ENCODE measurements at regions not wholly inside any gene's neighbourhood (a gene's known extent, or its start where the extent isn't known, plus 50 kb on each side); places are given as distances from the start of the nearest gene placed in this dataset.

DNA sequence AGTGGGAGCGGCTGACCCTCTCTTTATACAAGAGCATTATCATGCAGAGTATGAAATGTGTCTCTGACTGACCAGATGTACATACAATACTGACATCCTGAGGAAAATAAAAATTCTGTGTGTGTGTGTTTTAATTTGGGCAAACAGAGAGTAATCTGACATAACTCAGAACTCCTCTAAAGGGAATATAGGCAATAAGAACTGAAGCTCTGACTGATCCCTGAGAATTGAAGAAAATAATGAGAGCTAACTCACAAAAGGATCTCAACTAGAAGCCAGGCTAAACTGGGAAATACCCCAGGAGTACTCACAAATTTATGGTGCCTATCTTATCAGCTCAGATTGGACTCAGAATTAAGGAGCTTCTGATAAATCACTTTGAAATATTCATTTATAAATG, 539.9 kb downstream of the OLFM4 start:
- CTCF ChIA-PET, result no interaction called here

DNA sequence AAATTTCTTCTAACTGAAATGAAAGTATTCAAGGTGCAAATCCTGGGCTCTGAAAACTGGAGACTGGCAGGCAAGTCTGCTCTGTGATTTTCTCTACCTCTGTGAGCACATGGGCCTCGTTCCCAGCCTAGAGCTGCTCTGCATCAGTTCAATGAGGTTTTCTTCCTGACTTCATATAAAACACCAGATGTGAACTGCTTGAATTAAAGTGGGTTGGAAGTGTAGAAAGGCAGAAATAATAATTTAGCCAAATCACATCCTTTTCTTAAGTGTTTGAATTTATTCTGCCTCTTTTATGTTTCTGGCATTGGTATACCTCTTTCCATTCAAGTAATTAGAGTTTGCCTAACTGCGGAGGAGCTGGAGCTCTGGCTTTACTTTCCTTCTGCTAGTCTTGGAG, 540.8 kb downstream of the OLFM4 start:
- DNase-seq (no peak), ATAC-seq (no peak)
- Mint-ChIP-seq H3K27ac (no peak overlapping the region), H3K9me3 (peaks cover 0 to 15% (median 6%) of the 10 kb centered on the region in 11 donors), H3K27me3 (no peaks in the 10 kb centered on the region), H3K36me3 (no peaks in the 10 kb centered on the region), H3K4me3 (no peak overlapping the region), H3K4me1 (no peaks in the 10 kb centered on the region)
- H3K36me3 ChIP-seq (ENCODE audit: control insufficient read depth in 2 of 3, insufficient read depth in 3 of 3, low read length in 3 of 3), result no peaks in the 10 kb centered on the region
- ChIA-PET CTCF (no interaction called here), POLR2A (no interaction called here)
- no peaks in the 10 kb centered on the region for H3K27me3 ChIP-seq (ENCODE audit: control insufficient read depth in 2 of 2, insufficient read depth in 2 of 2, low read length in 2 of 2)
- intact Hi-C loops (cut with micrococcal nuclease), result no loop called here
- no peaks in the 10 kb centered on the region for H3K9me3 ChIP-seq (ENCODE audit: control insufficient read depth in 2 of 3, low read length in 3 of 3)
- no peaks in the 10 kb centered on the region for H3K4me1 ChIP-seq (ENCODE audit: control insufficient read depth in 2 of 2, insufficient read depth in 2 of 2, low read length in 2 of 2)
- H3K4me3 ChIP-seq (ENCODE audit: low read length), result no peak overlapping the region
- H3K27ac ChIP-seq (ENCODE audit: low read depth, low read length), result no peak overlapping the region

More for the DNA sequence above, 539.9 kb downstream of the OLFM4 start:
- ATAC-seq (no peak), DNase-seq (no peak)
- intact Hi-C loops (cut with micrococcal nuclease), result no loop called here
- Histone ChIP-seq H3K4me3 (ENCODE audit: low read length) (no peak overlapping the region), H3K9me3 (ENCODE audit: control insufficient read depth in 2 of 3, low read length in 3 of 3) (no peaks in the 10 kb centered on the region), H3K27ac (ENCODE audit: low read depth, low read length) (no peak overlapping the region), H3K27me3 (ENCODE audit: control insufficient read depth in 2 of 2, insufficient read depth in 2 of 2, low read length in 2 of 2) (no peaks in the 10 kb centered on the region), H3K4me1 (ENCODE audit: control insufficient read depth in 2 of 2, insufficient read depth in 2 of 2, low read length in 2 of 2) (no peaks in the 10 kb centered on the region), H3K36me3 (ENCODE audit: control insufficient read depth in 2 of 3, insufficient read depth in 3 of 3, low read length in 3 of 3) (no peaks in the 10 kb centered on the region)
- Mint-ChIP-seq H3K9me3 (peaks cover 0 to 14% (median 9%) of the 10 kb centered on the region in 11 donors), H3K4me1 (no peaks in the 10 kb centered on the region), H3K27ac (no peak overlapping the region), H3K4me3 (no peak overlapping the region), H3K27me3 (no peaks in the 10 kb centered on the region), H3K36me3 (no peaks in the 10 kb centered on the region)
- POLR2A ChIA-PET, result no interaction called here

DNA sequence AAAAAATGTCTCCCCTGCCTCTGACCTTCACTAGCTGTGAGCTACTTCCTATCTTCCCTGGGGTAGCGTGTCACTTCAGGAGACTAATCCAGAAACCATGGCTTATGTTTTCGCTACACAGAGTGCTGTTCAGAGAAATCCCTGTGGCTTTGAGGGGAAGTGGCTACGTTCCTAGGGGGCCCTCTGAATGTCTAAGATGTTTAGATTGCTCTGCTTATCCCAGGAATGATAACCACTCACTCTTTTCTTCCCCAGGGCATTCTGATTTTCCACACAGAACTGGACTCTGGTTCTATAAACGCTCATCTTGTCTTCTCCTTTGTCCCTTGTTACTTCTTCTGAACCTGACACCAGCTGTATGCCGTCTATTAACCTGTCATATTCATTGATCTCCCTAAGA, 572.5 kb downstream of the OLFM4 start:
- Histone ChIP-seq H3K4me3 (ENCODE audit: low read length) (no peak overlapping the region), H3K27me3 (ENCODE audit: control insufficient read depth in 2 of 2, insufficient read depth in 2 of 2, low read length in 2 of 2) (no peaks in the 10 kb centered on the region), H3K36me3 (ENCODE audit: control insufficient read depth in 2 of 3, insufficient read depth in 3 of 3, low read length in 3 of 3) (no peaks in the 10 kb centered on the region), H3K4me1 (ENCODE audit: control insufficient read depth in 2 of 2, insufficient read depth in 2 of 2, low read length in 2 of 2) (no peaks in the 10 kb centered on the region), H3K27ac (ENCODE audit: low read depth, low read length) (no peak overlapping the region), H3K9me3 (ENCODE audit: control insufficient read depth in 2 of 3, low read length in 3 of 3) (no peaks in the 10 kb centered on the region)
- H3K27ac Mint-ChIP-seq, result no peak overlapping the region
- intact Hi-C loops (cut with micrococcal nuclease), result no loop called here
- H3K9me3 Mint-ChIP-seq, result peaks cover 3 to 25% (median 6%) of the 10 kb centered on the region in 11 donors
- ChIA-PET POLR2A (no interaction called here), CTCF (no interaction called here)
- no peak overlapping the region for H3K4me3 Mint-ChIP-seq
- H3K4me1 Mint-ChIP-seq, result no peaks in the 10 kb centered on the region
- H3K27me3 Mint-ChIP-seq, result no peaks in the 10 kb centered on the region
- ATAC-seq (no peak), DNase-seq (no peak)
- peaks cover 0 to 4% (median 0%) of the 10 kb centered on the region in 5 donors for H3K36me3 Mint-ChIP-seq

DNA sequence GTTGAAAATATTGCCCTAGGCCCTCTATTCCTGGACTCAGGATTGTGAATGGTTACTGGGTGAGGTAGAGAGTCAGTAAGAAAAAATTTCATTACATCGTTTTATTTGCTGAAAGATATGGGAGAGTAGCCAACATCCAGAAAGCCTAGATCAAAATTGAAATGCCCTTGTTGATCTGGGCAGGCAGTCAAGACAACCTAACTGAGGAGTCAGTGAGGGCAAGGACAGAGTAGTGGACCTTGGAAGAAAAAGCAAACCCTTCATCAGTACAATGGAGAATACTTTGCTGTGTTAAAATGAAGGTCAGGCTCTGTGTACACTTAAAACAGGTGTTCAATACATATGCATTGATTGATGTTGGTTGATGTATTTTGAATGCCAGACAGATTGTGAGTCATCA, 576.7 kb downstream of the OLFM4 start:
- no peaks in the 10 kb centered on the region for H3K4me1 ChIP-seq (ENCODE audit: control insufficient read depth in 2 of 2, insufficient read depth in 2 of 2, low read length in 2 of 2)
- Mint-ChIP-seq H3K27ac (no peak overlapping the region), H3K4me3 (no peak overlapping the region), H3K36me3 (peaks cover 0 to 4% (median 0%) of the 10 kb centered on the region in 5 donors), H3K27me3 (no peaks in the 10 kb centered on the region), H3K9me3 (peaks cover 3 to 27% (median 11%) of the 10 kb centered on the region in 11 donors), H3K4me1 (no peaks in the 10 kb centered on the region)
- H3K9me3 ChIP-seq (ENCODE audit: control insufficient read depth in 2 of 3, low read length in 3 of 3), result no peaks in the 10 kb centered on the region
- no peak overlapping the region for H3K4me3 ChIP-seq (ENCODE audit: low read length)
- H3K27me3 ChIP-seq (ENCODE audit: control insufficient read depth in 2 of 2, insufficient read depth in 2 of 2, low read length in 2 of 2), result no peaks in the 10 kb centered on the region
- POLR2A ChIA-PET, result no interaction called here
- ATAC-seq, result no peak
- no peaks in the 10 kb centered on the region for H3K36me3 ChIP-seq (ENCODE audit: control insufficient read depth in 2 of 3, insufficient read depth in 3 of 3, low read length in 3 of 3)
- intact Hi-C loops (cut with micrococcal nuclease), result no loop called here
- no peak overlapping the region for H3K27ac ChIP-seq (ENCODE audit: low read depth, low read length)
- DNase-seq, result no peak
- CTCF ChIA-PET, result no interaction called here

DNA sequence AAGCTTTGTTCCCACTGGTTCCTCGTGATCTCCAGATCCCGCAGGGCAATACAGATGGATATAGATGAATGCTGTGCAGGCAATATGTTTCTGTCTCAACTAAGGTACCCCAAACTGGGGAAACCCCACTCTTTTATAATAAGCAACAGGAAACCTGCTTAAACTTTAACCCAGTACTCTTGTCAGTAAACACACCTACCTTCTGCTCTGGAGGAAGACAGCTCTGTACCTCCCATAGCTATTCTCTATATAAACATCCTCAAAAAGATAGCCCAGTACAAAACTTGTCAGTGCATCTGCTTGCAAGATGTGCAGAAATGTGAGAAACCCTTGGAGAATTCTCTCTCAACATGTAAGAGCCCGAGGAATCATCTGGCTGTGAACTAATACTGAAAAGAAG, 583.6 kb downstream of the OLFM4 start:
- ChIA-PET CTCF (no interaction called here), POLR2A (no interaction called here)
- Histone ChIP-seq H3K4me1 (ENCODE audit: control insufficient read depth in 2 of 2, insufficient read depth in 2 of 2, low read length in 2 of 2) (no peaks in the 10 kb centered on the region), H3K27ac (ENCODE audit: low read depth, low read length) (no peak overlapping the region), H3K27me3 (ENCODE audit: control insufficient read depth in 2 of 2, insufficient read depth in 2 of 2, low read length in 2 of 2) (no peaks in the 10 kb centered on the region), H3K9me3 (ENCODE audit: control insufficient read depth in 2 of 3, low read length in 3 of 3) (no peaks in the 10 kb centered on the region), H3K4me3 (ENCODE audit: low read length) (no peak overlapping the region), H3K36me3 (ENCODE audit: control insufficient read depth in 2 of 3, insufficient read depth in 3 of 3, low read length in 3 of 3) (no peaks in the 10 kb centered on the region)
- no peak for DNase-seq
- Mint-ChIP-seq H3K4me3 (no peak overlapping the region), H3K27me3 (no peaks in the 10 kb centered on the region), H3K4me1 (no peaks in the 10 kb centered on the region), H3K36me3 (no peaks in the 10 kb centered on the region), H3K27ac (no peak overlapping the region), H3K9me3 (peaks cover 0 to 4% (median under 1%) of the 10 kb centered on the region in 11 donors)
- intact Hi-C loops (cut with micrococcal nuclease), result no loop called here
- no peak for ATAC-seq

DNA sequence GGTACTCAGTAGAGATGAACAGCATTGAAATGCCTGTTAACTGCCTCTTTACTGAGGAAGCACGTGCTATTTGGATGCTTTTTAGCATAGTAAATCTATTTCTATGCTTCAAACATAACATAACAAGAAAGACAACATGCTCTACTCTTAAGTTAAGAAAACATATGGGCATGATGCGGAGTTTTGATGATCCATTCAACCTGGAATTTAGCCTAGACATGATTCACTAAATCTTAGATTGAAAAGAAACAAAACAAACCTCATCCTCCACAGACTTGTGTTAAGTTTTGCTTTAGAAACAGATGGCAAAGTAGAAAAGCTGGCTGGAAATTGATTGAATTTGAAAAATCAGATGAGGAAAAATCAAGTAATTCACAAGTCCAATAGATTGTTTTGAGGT, 593.8 kb downstream of the OLFM4 start:
- Mint-ChIP-seq H3K27me3 (no peaks in the 10 kb centered on the region), H3K36me3 (no peaks in the 10 kb centered on the region), H3K9me3 (peaks cover 1 to 16% (median 6%) of the 10 kb centered on the region in 11 donors), H3K4me3 (no peak overlapping the region), H3K4me1 (no peaks in the 10 kb centered on the region), H3K27ac (no peak overlapping the region)
- ATAC-seq (no peak), DNase-seq (no peak)
- H3K36me3 ChIP-seq (ENCODE audit: control insufficient read depth in 2 of 3, insufficient read depth in 3 of 3, low read length in 3 of 3), result no peaks in the 10 kb centered on the region
- intact Hi-C loops (cut with micrococcal nuclease), result no loop called here
- H3K9me3 ChIP-seq (ENCODE audit: control insufficient read depth in 2 of 3, low read length in 3 of 3), result no peaks in the 10 kb centered on the region
- H3K4me1 ChIP-seq (ENCODE audit: control insufficient read depth in 2 of 2, insufficient read depth in 2 of 2, low read length in 2 of 2), result no peaks in the 10 kb centered on the region
- no peak overlapping the region for H3K4me3 ChIP-seq (ENCODE audit: low read length)
- POLR2A ChIA-PET, result no interaction called here
- CTCF ChIA-PET, result no interaction called here
- no peaks in the 10 kb centered on the region for H3K27me3 ChIP-seq (ENCODE audit: control insufficient read depth in 2 of 2, insufficient read depth in 2 of 2, low read length in 2 of 2)
- H3K27ac ChIP-seq (ENCODE audit: low read depth, low read length), result no peak overlapping the region

DNA sequence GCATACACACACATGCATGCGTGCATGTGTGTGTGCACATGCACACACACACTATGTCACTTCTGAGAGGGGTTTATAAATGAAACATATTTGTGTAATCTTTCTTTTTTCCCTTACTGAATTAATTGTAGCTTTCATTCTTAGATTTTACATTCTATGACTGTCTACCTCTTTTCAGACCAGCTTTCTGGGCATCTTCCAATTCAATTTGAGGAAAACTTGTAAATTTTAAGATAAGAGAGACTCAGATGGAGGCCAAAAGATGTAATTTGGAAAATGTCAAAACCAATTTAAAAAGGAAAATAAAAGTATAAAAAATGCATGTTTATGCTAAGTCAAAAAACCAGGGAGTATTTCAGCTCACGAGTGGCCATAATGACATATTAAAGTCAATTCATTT, 594.5 kb downstream of the OLFM4 start:
- intact Hi-C loops (cut with micrococcal nuclease), result no loop called here
- DNase-seq, result no peak
- Mint-ChIP-seq H3K9me3 (peaks cover 0 to 15% (median 6%) of the 10 kb centered on the region in 11 donors), H3K4me1 (no peaks in the 10 kb centered on the region), H3K27me3 (no peaks in the 10 kb centered on the region), H3K27ac (no peak overlapping the region), H3K4me3 (no peak overlapping the region), H3K36me3 (no peaks in the 10 kb centered on the region)
- CTCF ChIA-PET, result no interaction called here
- Histone ChIP-seq H3K27ac (ENCODE audit: low read depth, low read length) (no peak overlapping the region), H3K4me3 (ENCODE audit: low read length) (no peak overlapping the region), H3K4me1 (ENCODE audit: control insufficient read depth in 2 of 2, insufficient read depth in 2 of 2, low read length in 2 of 2) (no peaks in the 10 kb centered on the region), H3K36me3 (ENCODE audit: control insufficient read depth in 2 of 3, insufficient read depth in 3 of 3, low read length in 3 of 3) (no peaks in the 10 kb centered on the region), H3K27me3 (ENCODE audit: control insufficient read depth in 2 of 2, insufficient read depth in 2 of 2, low read length in 2 of 2) (no peaks in the 10 kb centered on the region), H3K9me3 (ENCODE audit: control insufficient read depth in 2 of 3, low read length in 3 of 3) (no peaks in the 10 kb centered on the region)
- POLR2A ChIA-PET, result no interaction called here
- no peak for ATAC-seq
